Vagina (tissue), 2 donors: ENCODE measurements at regions not wholly inside any gene's neighbourhood (a gene's known extent, or its start where the extent isn't known, plus 50 kb on each side); places are given as distances from the start of the nearest gene placed in this dataset.

Experiments
- CTCF ChIP-seq, 3 experiments: fragments of 450-650 bp in 2 of 3; fragments of 200-600 bp in 1 of 3; sonication (generic) in 1 of 3; IDR thresholded peaks; one replicate each; pipeline ENCODE4 v1.5.1; 2017 to 2019; ENCODE audit warnings: antibody characterized with exemption in 3 of 3, mild to moderate bottlenecking in 2 of 3, moderate library complexity in 2 of 3
- POLR2A ChIP-seq, 2 donors: fragments of 450-650 bp; IDR thresholded peaks; one replicate each; pipeline ENCODE4 v1.6.1; 2017; ENCODE audit warnings: antibody characterized with exemption in 2 of 2, mild to moderate bottlenecking in 2 of 2, moderate library complexity in 2 of 2

DNA sequence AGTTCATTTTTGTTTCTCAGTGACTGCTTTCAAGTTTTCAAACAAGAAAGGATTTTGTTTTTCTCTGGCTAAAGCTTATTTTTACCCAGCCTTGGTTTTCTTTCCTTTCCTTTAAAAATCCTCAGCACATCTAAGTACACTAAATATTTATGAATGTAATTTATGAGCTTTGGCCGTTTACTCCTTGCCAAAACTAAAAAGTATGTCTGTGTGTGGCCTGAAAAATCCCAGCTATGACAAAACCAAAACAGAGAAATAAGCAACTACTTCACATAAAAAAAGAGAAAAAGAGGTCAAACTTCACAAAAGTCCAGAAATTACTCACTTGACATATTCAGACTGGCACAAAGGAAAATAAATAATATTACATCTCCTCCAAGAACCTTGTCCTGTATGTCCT lies 365.1 kb upstream of the NFE2L3 start:
- TF ChIP-seq CTCF (IDR thresholded peaks at IDR 0.05) (no peak), POLR2A (IDR thresholded peaks at IDR 0.05) (no peak)
